ENCODE measurements at regions not wholly inside any gene's neighbourhood (a gene's known extent, or its start where the extent isn't known, plus 50 kb on each side); places are given as distances from the start of the nearest gene placed in this dataset.

- no peaks in the 10 kb centered on the region for H3K36me3 ChIP-seq (ENCODE audit: control insufficient read depth in 1 of 2, insufficient read depth in 2 of 2, low read depth in 1 of 2, low read length in 2 of 2)
- no peak overlapping the region for H2AK5ac ChIP-seq (ENCODE audit: low read length, severe bottlenecking)
- H2AFZ ChIP-seq (ENCODE audit: low read depth, low read length) = no peak overlapping the region
- no peak overlapping the region for H3K23ac ChIP-seq (ENCODE audit: low read length in 2 of 2)
- H3K27ac ChIP-seq (ENCODE audit: low read length, poor library complexity, severe bottlenecking) = no peak overlapping the region
- no peak overlapping the region for H2BK120ac ChIP-seq (ENCODE audit: low read depth, low read length)
- H4K91ac ChIP-seq (ENCODE audit: low read length) = no peak overlapping the region
- peaks cover 0 to 10% of the 10 kb centered on the region in 2 experiments for H3K27me3 ChIP-seq (ENCODE audit: control insufficient read depth in 1 of 2, insufficient read depth in 1 of 2, low read length in 2 of 2)
- H3K9ac ChIP-seq (ENCODE audit: low read length) = no peak overlapping the region
- DNase-seq = no peak
- no peak overlapping the region for H2BK15ac ChIP-seq (ENCODE audit: low read depth, poor library complexity, severe bottlenecking)
- peak overlapping the region in 1 of 2 experiments; percentile 58 for H3K4ac ChIP-seq (ENCODE audit: low read depth in 1 of 2, low read length in 2 of 2)
- no peaks in the 10 kb centered on the region for H3K79me1 ChIP-seq (replicated peaks; ENCODE audit: low read length, poor library complexity, severe bottlenecking)
- H3K4me1 ChIP-seq (ENCODE audit: control insufficient read depth, insufficient read depth, low read depth, low read length) = peaks cover 4% of the 10 kb centered on the region
- no peak overlapping the region for H3K14ac ChIP-seq (ENCODE audit: low read length in 2 of 2)
- H3K4me3 ChIP-seq (ENCODE audit: insufficient read depth in 1 of 2, low read depth in 1 of 2, low read length in 2 of 2) = no peak overlapping the region
- H3K18ac ChIP-seq (ENCODE audit: low read depth in 1 of 2, low read length in 2 of 2) = no peak overlapping the region
- no peak overlapping the region for H2BK12ac ChIP-seq (ENCODE audit: low read length in 2 of 2)
- H2BK5ac ChIP-seq (ENCODE audit: low read depth, low read length, poor library complexity, severe bottlenecking) = no peak overlapping the region
- H3K4me2 ChIP-seq (ENCODE audit: low read length, poor library complexity, severe bottlenecking) = no peak overlapping the region
- H4K8ac ChIP-seq (ENCODE audit: low read length) = no peak overlapping the region
- no peaks in the 10 kb centered on the region for H3K9me3 ChIP-seq (ENCODE audit: control insufficient read depth, low read length)
- 92% methylated on average over 10 of the region's 10 CpGs for WGBS
These were observed 167.3 kb downstream of the SEC61B start for GRCh38 chr9:99389087-99390033.

- Histone ChIP-seq H2AK5ac (ENCODE audit: low read length, severe bottlenecking) (no peak overlapping the region), H2BK15ac (ENCODE audit: low read depth, poor library complexity, severe bottlenecking) (no peak overlapping the region), H3K4me2 (ENCODE audit: low read length, poor library complexity, severe bottlenecking) (no peak overlapping the region), H2BK12ac (ENCODE audit: low read length in 2 of 2) (no peak overlapping the region), H3K9me3 (ENCODE audit: control insufficient read depth, low read length) (no peaks in the 10 kb centered on the region), H3K27ac (ENCODE audit: low read length, poor library complexity, severe bottlenecking) (no peak overlapping the region), H3K36me3 (ENCODE audit: control insufficient read depth in 1 of 2, insufficient read depth in 2 of 2, low read depth in 1 of 2, low read length in 2 of 2) (no peaks in the 10 kb centered on the region), H3K4me3 (ENCODE audit: insufficient read depth in 1 of 2, low read depth in 1 of 2, low read length in 2 of 2) (no peak overlapping the region), H2BK120ac (ENCODE audit: low read depth, low read length) (no peak overlapping the region), H3K23ac (ENCODE audit: low read length in 2 of 2) (no peak overlapping the region), H2BK5ac (ENCODE audit: low read depth, low read length, poor library complexity, severe bottlenecking) (no peak overlapping the region), H2AFZ (ENCODE audit: low read depth, low read length) (no peak overlapping the region), H4K91ac (ENCODE audit: low read length) (no peak overlapping the region), H4K8ac (ENCODE audit: low read length) (no peak overlapping the region), H3K79me1 (replicated peaks; ENCODE audit: low read length, poor library complexity, severe bottlenecking) (no peaks in the 10 kb centered on the region), H3K4me1 (ENCODE audit: control insufficient read depth, insufficient read depth, low read depth, low read length) (no peaks in the 10 kb centered on the region), H3K9ac (ENCODE audit: low read length) (no peak overlapping the region), H3K27me3 (ENCODE audit: control insufficient read depth in 1 of 2, insufficient read depth in 1 of 2, low read length in 2 of 2) (peaks cover 0 to 10% of the 10 kb centered on the region in 2 experiments), H3K18ac (ENCODE audit: low read depth in 1 of 2, low read length in 2 of 2) (no peak overlapping the region), H3K14ac (ENCODE audit: low read length in 2 of 2) (no peak overlapping the region), H3K4ac (ENCODE audit: low read depth in 1 of 2, low read length in 2 of 2) (no peak overlapping the region)
- WGBS = 95% methylated on average over 5 of the region's 6 CpGs
- no peak for DNase-seq
These were observed 170.0 kb downstream of the SEC61B start for GRCh38 chr9:99391937-99392594.

- Histone ChIP-seq H4K8ac (ENCODE audit: low read length) (no peak overlapping the region), H2BK120ac (ENCODE audit: low read depth, low read length) (no peak overlapping the region), H3K14ac (ENCODE audit: low read length in 2 of 2) (no peak overlapping the region), H3K4me2 (ENCODE audit: low read length, poor library complexity, severe bottlenecking) (no peak overlapping the region), H3K27me3 (ENCODE audit: control insufficient read depth in 1 of 2, insufficient read depth in 1 of 2, low read length in 2 of 2) (peaks cover 0 to 10% of the 10 kb centered on the region in 2 experiments), H2BK5ac (ENCODE audit: low read depth, low read length, poor library complexity, severe bottlenecking) (no peak overlapping the region), H3K27ac (ENCODE audit: low read length, poor library complexity, severe bottlenecking) (no peak overlapping the region), H3K9me3 (ENCODE audit: control insufficient read depth, low read length) (no peaks in the 10 kb centered on the region), H3K36me3 (ENCODE audit: control insufficient read depth in 1 of 2, insufficient read depth in 2 of 2, low read depth in 1 of 2, low read length in 2 of 2) (no peaks in the 10 kb centered on the region), H2AFZ (ENCODE audit: low read depth, low read length) (no peak overlapping the region), H3K4me3 (ENCODE audit: insufficient read depth in 1 of 2, low read depth in 1 of 2, low read length in 2 of 2) (no peak overlapping the region), H4K91ac (ENCODE audit: low read length) (peak overlapping the region; percentile 21), H3K4me1 (ENCODE audit: control insufficient read depth, insufficient read depth, low read depth, low read length) (no peaks in the 10 kb centered on the region), H2AK5ac (ENCODE audit: low read length, severe bottlenecking) (no peak overlapping the region), H3K4ac (ENCODE audit: low read depth in 1 of 2, low read length in 2 of 2) (no peak overlapping the region), H2BK15ac (ENCODE audit: low read depth, poor library complexity, severe bottlenecking) (no peak overlapping the region), H3K9ac (ENCODE audit: low read length) (no peak overlapping the region), H3K23ac (ENCODE audit: low read length in 2 of 2) (no peak overlapping the region), H2BK12ac (ENCODE audit: low read length in 2 of 2) (no peak overlapping the region), H3K79me1 (replicated peaks; ENCODE audit: low read length, poor library complexity, severe bottlenecking) (no peaks in the 10 kb centered on the region), H3K18ac (ENCODE audit: low read depth in 1 of 2, low read length in 2 of 2) (no peak overlapping the region)
- DNase-seq = no peak
- WGBS = 97% methylated on average over 9 of the region's 9 CpGs
These were observed 170.9 kb downstream of the SEC61B start for GRCh38 chr9:99392986-99393385.

GRCh38 chr9:99393993-99394392 is 171.9 kb downstream of the SEC61B start:
- Histone ChIP-seq H3K4me3 (ENCODE audit: insufficient read depth in 1 of 2, low read depth in 1 of 2, low read length in 2 of 2) (no peak overlapping the region), H2AFZ (ENCODE audit: low read depth, low read length) (no peak overlapping the region), H4K8ac (ENCODE audit: low read length) (no peak overlapping the region), H3K27me3 (ENCODE audit: control insufficient read depth in 1 of 2, insufficient read depth in 1 of 2, low read length in 2 of 2) (peaks cover 0 to 10% of the 10 kb centered on the region in 2 experiments), H2BK120ac (ENCODE audit: low read depth, low read length) (no peak overlapping the region), H3K14ac (ENCODE audit: low read length in 2 of 2) (no peak overlapping the region), H3K23ac (ENCODE audit: low read length in 2 of 2) (no peak overlapping the region), H3K4ac (ENCODE audit: low read depth in 1 of 2, low read length in 2 of 2) (no peak overlapping the region), H4K91ac (ENCODE audit: low read length) (no peak overlapping the region), H3K36me3 (ENCODE audit: control insufficient read depth in 1 of 2, insufficient read depth in 2 of 2, low read depth in 1 of 2, low read length in 2 of 2) (no peaks in the 10 kb centered on the region), H3K4me2 (ENCODE audit: low read length, poor library complexity, severe bottlenecking) (no peak overlapping the region), H3K4me1 (ENCODE audit: control insufficient read depth, insufficient read depth, low read depth, low read length) (no peaks in the 10 kb centered on the region), H2BK15ac (ENCODE audit: low read depth, poor library complexity, severe bottlenecking) (no peak overlapping the region), H3K9me3 (ENCODE audit: control insufficient read depth, low read length) (no peaks in the 10 kb centered on the region), H3K9ac (ENCODE audit: low read length) (no peak overlapping the region), H3K18ac (ENCODE audit: low read depth in 1 of 2, low read length in 2 of 2) (no peak overlapping the region), H2BK5ac (ENCODE audit: low read depth, low read length, poor library complexity, severe bottlenecking) (no peak overlapping the region), H2AK5ac (ENCODE audit: low read length, severe bottlenecking) (no peak overlapping the region), H3K27ac (ENCODE audit: low read length, poor library complexity, severe bottlenecking) (no peak overlapping the region), H3K79me1 (replicated peaks; ENCODE audit: low read length, poor library complexity, severe bottlenecking) (no peaks in the 10 kb centered on the region), H2BK12ac (ENCODE audit: low read length in 2 of 2) (no peak overlapping the region)
- no peak for DNase-seq
- 0% methylated on average over 1 of the region's 3 CpGs for WGBS

All from mesenchymal stem cell (in vitro differentiated cells and primary cell).